ENCODE measurements at regions not wholly inside any gene's neighbourhood (a gene's known extent, or its start where the extent isn't known, plus 50 kb on each side); places are given as distances from the start of the nearest gene placed in this dataset.

GRCh38 chr2:23091019-23091418 lies 294.0 kb upstream of the KLHL29 start:
- DNase-seq (ENCODE audit: low read depth): no peak

DNA sequence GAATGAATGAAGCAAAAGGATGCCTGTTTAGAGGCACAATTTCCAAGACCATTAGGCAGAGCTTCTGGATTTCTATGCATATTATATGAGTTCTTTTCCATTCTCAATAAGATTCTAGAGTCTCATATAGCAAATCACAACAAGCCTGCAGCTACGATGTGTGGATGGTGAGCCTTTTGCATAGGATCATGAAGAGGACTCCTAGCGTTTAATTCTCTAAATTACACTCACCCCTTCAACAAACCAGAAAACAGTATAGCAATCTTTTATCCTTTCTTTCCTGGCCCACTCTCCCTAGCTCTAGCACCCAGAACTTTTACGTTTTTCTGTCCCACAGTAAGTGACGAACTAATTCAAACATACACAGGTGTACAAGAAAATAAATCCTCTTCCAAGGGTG lies 293.1 kb upstream of the KLHL29 start:
- no peak for DNase-seq (ENCODE audit: low read depth)

GRCh38 chr2:23092831-23093230 lies 292.1 kb upstream of the KLHL29 start:
- DNase-seq (ENCODE audit: low read depth): no peak

DNA sequence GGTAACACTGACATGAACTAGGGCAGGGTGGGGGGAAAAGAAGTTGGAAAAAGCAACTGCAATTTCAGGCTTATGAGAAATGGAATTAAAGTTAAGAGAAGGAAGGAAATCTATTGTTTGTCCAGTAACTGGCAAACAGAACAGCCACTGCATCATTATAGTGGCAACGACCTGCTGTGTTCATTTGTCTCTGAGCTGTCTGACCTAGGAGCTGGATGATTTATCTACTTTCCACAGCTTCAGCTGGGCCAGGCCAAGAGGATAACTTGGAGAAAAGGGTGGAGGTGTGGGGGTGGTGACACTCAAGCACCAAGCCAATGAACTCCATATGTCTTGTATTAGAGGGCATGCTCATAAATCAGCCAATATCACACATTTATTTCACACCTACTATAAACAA lies 291.5 kb upstream of the KLHL29 start:
- no peak for DNase-seq (ENCODE audit: low read depth)

DNA sequence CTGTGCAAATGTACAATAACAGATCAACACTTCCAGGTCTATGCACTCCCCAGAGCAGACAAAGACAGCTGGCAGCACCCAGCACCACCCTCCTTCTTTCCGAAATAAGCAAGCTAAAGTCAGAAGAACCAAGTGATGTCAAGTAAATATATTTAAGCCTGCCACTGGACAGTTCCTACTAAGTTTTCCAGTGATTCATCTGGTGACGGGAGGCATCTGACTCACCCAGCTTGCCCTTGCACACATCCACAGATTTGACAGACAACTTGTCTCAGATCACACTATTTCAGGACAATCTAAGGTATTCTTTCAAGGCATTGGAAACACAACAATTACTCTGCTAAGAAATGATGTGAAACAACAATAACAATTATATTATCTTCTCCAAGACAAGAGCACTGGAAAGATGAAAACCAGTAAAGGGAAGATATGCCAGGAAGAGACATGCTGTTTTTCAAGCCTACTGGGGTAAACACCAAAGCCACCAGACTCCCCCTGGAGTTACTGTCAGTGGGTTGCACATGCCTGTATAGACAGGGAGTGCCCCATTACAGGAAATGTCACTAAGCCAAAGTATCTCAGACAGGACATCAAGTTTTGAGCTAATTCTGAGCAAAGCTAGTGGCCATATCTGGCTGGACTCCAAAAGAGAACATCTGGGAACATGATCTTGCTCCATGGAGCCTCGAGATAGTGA lies 287.9 kb upstream of the KLHL29 start:
- DNase-seq (ENCODE audit: low read depth): no peak

GRCh38 chr2:23100406-23100805 lies 284.6 kb upstream of the KLHL29 start:
- no peak for DNase-seq (ENCODE audit: low read depth)

- DNase-seq (ENCODE audit: low read depth): no peak
Observed at GRCh38 chr2:23106242-23106785, 278.7 kb upstream of the KLHL29 start.

DNA sequence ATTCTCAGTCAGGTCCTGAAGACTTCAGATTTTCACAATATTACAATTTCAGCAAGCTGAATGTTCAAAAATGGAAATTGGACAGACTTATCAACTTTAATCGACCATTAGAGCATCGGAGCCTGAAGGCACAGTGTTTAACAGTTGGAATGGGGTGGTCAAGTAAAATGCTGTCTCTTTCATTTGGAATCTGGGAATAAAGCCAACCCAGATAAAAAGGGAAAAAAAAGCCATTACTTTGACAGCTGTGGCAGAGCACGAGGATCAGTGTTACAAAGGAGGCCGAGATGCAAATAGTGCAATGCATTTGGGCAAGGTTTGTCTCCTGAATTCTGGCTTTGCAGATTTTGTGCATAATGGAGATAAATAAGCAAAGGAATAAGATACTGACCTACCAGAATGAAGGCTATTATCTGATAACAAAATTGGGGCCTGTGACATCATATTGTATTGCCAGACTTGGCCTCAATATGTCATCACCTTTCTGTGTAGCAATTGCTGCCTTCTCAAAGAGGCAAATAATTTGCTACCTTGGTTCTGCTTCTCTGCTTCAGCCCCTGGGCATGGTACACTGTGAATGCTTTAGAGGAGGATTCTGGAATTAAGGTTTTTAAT lies 277.5 kb upstream of the KLHL29 start:
- no peak for DNase-seq (ENCODE audit: low read depth)

DNA sequence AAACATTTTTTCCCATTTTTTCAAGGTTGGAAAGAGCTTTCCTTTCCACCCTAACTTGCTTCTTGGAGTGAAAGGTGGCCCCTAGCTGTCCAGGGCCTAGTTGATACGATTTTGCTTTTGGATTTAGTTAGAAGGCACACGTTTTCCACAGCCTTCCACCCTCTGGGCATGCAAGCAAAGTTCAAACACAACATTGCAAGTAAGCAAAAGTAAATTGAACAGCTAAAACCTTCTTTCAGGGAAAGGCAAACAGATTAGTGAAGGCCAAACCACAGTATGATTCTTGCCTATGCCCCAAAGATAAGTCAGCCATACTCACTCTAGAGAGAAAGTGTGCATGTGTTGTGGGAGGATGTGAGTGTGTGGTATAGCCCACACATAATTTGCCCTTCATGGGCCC lies 273.7 kb upstream of the KLHL29 start:
- no peak for DNase-seq (ENCODE audit: low read depth)

- DNase-seq (ENCODE audit: low read depth): no peak
Observed at GRCh38 chr2:23112517-23112916, 272.5 kb upstream of the KLHL29 start.

- no peak for DNase-seq (ENCODE audit: low read depth)
Observed at GRCh38 chr2:23114299-23114698, 270.7 kb upstream of the KLHL29 start.

- DNase-seq (ENCODE audit: low read depth): no peak
Observed at GRCh38 chr2:23118313-23118712, 266.7 kb upstream of the KLHL29 start.

DNA sequence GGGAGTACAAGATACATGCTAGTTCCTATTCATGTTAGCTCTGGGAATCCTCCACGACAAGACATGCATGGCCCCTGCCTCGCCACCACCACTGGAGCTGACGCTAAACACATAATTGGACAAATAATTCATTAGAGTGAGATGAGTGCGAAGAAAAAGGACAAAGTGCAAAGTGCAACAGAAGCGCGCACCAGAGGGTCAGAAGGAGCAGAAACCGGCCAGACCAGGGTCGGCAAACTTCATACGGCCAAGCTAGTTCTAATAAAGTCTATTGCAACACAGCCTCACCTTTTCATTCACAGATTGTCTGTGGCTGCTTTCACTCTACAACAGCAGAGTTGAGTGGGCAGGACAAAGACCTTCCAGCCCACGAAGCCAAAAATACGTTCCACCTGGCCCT lies 266.1 kb upstream of the KLHL29 start:
- no peak for DNase-seq (ENCODE audit: low read depth)

DNA sequence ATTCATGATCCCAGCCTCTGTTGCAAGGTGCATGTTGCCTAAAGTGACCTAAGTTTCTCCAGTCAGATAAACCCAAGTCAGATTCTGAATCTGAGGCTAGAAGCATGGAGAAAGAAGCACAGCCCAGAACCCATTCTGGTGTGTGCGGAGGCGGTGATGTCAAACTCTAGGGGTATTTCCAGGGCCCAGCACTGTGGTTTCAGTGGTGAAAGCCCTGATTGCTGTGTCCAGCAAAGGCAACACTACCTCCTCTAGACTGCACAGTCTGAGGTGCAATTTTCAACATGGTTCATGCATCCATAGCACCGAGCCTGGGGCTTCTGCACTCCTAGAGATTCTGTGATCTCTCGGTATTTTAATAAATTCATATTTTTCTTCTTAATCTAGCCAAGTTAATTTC lies 264.8 kb upstream of the KLHL29 start:
- DNase-seq (ENCODE audit: low read depth): no peak

GRCh38 chr2:23121968-23122648 lies 262.9 kb upstream of the KLHL29 start:
- DNase-seq (ENCODE audit: low read depth): no peak

GRCh38 chr2:23122681-23123215 lies 262.2 kb upstream of the KLHL29 start:
- no peak for DNase-seq (ENCODE audit: low read depth)

- DNase-seq (ENCODE audit: low read depth): no peak
Observed at GRCh38 chr2:23123686-23124085, 261.3 kb upstream of the KLHL29 start.

DNA sequence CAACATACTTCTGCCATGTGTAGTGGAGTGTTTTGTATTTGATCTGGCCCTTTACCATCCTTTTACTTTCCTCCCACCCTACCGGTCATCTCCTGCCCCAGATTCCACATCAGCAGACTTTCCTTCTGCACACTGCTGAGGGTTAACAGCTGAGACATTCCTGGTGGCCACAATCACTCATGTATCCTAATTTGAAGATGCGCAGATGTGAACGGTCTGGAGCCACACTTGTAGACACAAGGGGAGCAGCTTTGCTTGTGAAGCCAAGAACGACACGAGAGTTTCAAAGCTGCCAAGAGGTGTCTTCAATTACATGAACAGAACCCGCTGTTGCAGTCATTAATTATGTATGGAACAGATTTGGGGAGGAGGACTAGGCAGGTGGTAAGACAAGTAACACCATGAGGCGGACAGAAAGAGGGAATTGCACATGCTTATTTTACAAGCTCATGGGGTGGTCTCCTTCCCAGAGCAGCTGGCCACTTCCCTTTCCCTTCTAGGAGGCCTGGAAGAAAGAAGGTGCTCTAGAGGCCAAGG lies 260.7 kb upstream of the KLHL29 start:
- DNase-seq (ENCODE audit: low read depth): no peak

- DNase-seq (ENCODE audit: low read depth): no peak
Observed at GRCh38 chr2:23127465-23127864, 257.5 kb upstream of the KLHL29 start.

GRCh38 chr2:23128684-23129292 lies 256.2 kb upstream of the KLHL29 start:
- no peak for DNase-seq (ENCODE audit: low read depth)

DNA sequence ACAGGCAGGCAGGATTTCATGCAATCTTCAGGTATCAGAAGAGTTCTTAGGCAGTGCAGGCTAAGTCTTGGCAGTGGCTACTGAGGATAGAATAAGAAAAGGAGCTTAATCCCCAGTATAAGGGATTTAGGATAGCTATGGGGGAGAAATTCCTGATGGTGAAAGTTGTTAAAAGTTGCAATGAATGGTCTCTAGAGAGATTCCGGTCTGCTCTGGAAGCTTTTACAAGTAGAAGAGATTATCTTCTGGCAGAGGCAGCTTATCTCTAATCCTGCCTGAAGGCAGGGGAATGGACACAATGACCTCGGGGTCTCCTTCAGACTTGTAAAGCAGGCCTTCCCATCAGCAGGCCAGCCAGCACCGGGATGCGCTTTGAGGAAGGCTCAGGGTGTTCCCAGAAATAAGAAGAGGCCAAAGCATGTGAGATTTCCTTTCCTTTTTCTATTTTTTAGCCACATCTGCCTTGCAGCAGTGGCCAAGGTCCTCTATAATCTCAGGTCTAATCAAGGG lies 253.9 kb upstream of the KLHL29 start:
- no peak for DNase-seq (ENCODE audit: low read depth)

GRCh38 chr2:23132000-23132399 lies 253.0 kb upstream of the KLHL29 start:
- DNase-seq (ENCODE audit: low read depth): no peak

Measured in stimulated activated CD8-positive, alpha-beta memory T cell treated with anti-CD3 and anti-CD28 coated beads, Interleukin-15, amount 100 ng/mL, for 24 hours (primary cell).